ENCODE measurements at regions not wholly inside any gene's neighbourhood (a gene's known extent, or its start where the extent isn't known, plus 50 kb on each side); places are given as distances from the start of the nearest gene placed in this dataset.

- TF ChIP-seq POLR2A (IDR thresholded peaks at IDR 0.05) (no peak), EP300 (IDR thresholded peaks at IDR 0.05) (no peak)
Measured at GRCh38 chr2:238773472-238773871, 74.4 kb upstream of the TWIST2 start.

All from ovary (tissue), 1 donor.